ENCODE measurements at regions not wholly inside any gene's neighbourhood (a gene's known extent, or its start where the extent isn't known, plus 50 kb on each side); places are given as distances from the start of the nearest gene placed in this dataset.

DNA sequence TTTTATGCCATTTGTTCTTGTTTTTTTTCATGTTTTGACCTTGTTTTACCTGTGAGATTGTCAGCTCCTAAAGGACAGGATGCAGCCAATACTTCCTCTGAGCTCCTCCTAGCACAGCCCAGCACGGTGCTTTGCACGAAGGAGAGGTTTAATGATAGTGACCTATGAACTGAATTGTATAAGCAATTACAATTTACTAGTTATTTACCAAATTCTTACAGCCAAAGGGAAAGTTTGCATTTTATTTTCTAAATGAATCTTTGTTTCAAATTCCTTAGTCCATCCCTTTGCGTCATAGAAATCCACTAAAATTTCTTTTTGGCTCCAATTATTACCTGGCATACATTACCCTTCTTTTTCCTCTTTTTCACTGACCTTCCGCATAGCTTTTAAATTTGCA lies 326.1 kb downstream of the TDRD15 start:
- ChIA-PET CTCF (interaction anchor here (0.7 kb wide), 1 partner anchor 69 kb away, joined by 3 read pairs; no protein-coding TSS in a partner anchor), POLR2A (ENCODE audit: low non-redundant PET) (no interaction called here)
- no peak overlapping the region for H3K27ac ChIP-seq
- TF ChIP-seq, protein P1, sequence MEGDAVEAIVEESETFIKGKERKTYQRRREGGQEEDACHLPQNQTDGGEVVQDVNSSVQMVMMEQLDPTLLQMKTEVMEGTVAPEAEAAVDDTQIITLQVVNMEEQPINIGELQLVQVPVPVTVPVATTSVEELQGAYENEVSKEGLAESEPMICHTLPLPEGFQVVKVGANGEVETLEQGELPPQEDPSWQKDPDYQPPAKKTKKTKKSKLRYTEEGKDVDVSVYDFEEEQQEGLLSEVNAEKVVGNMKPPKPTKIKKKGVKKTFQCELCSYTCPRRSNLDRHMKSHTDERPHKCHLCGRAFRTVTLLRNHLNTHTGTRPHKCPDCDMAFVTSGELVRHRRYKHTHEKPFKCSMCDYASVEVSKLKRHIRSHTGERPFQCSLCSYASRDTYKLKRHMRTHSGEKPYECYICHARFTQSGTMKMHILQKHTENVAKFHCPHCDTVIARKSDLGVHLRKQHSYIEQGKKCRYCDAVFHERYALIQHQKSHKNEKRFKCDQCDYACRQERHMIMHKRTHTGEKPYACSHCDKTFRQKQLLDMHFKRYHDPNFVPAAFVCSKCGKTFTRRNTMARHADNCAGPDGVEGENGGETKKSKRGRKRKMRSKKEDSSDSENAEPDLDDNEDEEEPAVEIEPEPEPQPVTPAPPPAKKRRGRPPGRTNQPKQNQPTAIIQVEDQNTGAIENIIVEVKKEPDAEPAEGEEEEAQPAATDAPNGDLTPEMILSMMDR (conservative IDR thresholded peaks at IDR 0.05; ENCODE audit: low read depth), result no peak
- DNase-seq (ENCODE audit: low spot score), result no peak

DNA sequence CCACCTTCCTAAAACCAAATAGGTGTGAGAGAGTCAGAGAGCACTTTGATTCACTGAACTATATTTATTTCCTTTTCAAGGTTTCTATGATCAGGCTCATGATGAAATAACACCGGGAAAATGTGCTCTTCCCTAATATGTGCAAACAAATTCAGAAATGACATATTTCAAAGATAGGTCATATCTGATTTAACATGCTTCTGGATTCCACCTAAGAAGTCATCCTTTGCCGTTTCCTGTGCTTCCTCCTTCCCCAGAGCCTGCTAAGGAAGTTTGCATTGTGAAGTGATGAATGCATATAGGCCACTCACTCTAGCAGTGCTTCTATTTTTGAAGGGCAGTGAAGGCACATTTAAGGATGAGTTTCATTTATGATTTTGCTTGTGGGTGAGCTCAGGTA lies 327.6 kb downstream of the TDRD15 start:
- TF ChIP-seq, protein P1 (conservative IDR thresholded peaks at IDR 0.05; ENCODE audit: low read depth), result no peak
- no peak overlapping the region for H3K27ac ChIP-seq
- POLR2A ChIA-PET (ENCODE audit: low non-redundant PET), result no interaction called here
- DNase-seq (ENCODE audit: low spot score), result no peak
- CTCF ChIA-PET, result no interaction called here

DNA sequence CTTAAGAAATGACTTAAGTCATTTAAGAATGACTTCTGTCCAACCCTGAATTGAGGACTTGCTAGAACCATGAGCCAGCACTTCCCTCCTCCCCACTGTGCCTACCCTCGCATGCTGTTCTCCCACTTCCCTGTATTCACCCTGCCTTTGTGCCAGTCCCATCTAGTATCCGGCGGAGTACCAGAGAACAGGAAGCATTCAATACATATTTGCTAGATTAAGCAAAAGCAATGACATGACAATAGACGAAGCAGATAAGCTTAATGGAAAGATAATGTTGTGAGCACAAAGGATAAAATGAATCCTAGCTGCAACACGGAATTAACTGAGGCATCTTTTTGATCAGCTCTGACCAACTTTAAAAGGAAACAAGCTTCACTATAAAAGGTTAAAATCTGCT lies 328.5 kb downstream of the TDRD15 start:
- CTCF ChIA-PET, result no interaction called here
- no peak for DNase-seq (ENCODE audit: low spot score)
- POLR2A ChIA-PET (ENCODE audit: low non-redundant PET), result no interaction called here
- TF ChIP-seq, protein P1 (conservative IDR thresholded peaks at IDR 0.05; ENCODE audit: low read depth), result no peak
- H3K27ac ChIP-seq, result no peak overlapping the region

DNA sequence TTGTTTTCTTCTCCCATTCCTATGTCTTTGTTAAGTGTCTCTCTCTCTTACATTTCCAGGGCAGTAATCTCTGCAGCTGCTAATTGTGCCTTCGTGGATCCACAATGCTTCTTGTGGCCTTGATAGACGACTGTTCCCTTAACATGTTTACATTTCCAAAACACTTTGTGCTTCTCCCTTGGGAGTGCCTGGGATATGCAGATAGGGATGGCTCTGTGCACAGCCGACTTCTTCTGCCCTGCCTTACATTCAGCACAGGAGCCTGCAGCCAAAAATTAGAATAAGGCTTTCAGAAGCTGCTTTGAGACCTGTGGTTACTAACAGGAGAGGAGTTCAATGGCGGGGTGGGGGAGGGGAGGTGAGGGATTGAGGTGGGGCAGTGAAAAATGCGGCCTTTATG lies 328.9 kb downstream of the TDRD15 start:
- TF ChIP-seq, protein P1 (conservative IDR thresholded peaks at IDR 0.05; ENCODE audit: low read depth), result no peak
- ChIA-PET POLR2A (ENCODE audit: low non-redundant PET) (no interaction called here), CTCF (no interaction called here)
- no peak for DNase-seq (ENCODE audit: low spot score)
- no peak overlapping the region for H3K27ac ChIP-seq

DNA sequence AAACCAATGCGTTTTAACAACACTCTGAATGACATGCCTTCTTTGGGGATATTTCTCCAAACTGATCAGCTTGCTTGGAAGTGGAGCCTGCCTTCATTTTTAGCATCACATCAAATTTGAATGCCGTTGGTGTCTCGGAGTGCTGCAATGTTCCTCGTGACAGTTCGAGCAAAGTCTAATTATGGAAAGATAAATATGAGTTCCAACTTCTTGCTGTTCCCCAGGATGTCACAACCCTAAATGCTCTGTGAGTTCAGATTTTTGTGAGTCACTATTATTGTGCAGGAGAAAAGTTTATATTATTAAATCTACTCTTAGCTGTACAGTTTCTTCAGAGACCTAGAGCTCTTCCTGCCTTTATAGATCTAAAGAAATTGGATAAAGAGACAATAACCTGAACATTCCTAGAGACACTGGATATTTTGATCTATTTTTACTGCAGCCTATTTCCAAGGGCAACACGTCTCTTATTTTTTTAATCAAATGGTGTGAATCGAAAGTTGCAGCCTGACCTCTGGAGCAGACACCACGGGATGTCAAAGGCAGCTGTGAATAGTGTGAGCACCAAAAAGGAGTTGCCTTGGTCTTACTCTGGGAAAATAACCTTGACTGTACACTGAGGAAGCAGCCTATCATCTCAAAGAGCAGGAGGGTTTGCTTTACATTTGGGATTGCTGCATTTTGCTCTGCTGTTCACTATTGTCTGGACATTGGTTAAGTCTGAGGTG lies 330.1 kb downstream of the TDRD15 start:
- POLR2A ChIA-PET (ENCODE audit: low non-redundant PET), result no interaction called here
- TF ChIP-seq, protein P1 (conservative IDR thresholded peaks at IDR 0.05; ENCODE audit: low read depth), result no peak
- no peak for DNase-seq (ENCODE audit: low spot score)
- H3K27ac ChIP-seq, result no peak overlapping the region
- CTCF ChIA-PET, result no interaction called here

DNA sequence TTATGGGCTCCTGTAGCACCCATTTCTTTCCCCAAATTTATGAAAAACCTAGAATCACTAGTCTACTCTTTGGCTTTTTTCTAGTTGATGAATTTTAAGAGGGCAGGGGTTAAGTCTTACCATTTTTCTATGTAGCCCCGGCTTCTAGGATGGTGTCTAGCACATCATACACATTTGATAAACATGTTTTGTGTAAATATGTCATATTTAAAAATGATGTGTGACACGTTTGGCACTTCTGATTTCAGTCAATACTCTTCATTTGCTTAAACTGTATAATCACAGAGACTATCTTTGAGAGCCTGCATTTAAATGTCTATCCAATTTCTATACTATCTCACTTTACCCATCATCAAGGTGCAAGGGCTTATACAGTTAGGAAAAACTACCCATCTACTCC lies 331.1 kb downstream of the TDRD15 start:
- POLR2A ChIA-PET (ENCODE audit: low non-redundant PET), result no interaction called here
- no peak overlapping the region for H3K27ac ChIP-seq
- CTCF ChIA-PET, result no interaction called here
- no peak for DNase-seq (ENCODE audit: low spot score)
- TF ChIP-seq, protein P1 (conservative IDR thresholded peaks at IDR 0.05; ENCODE audit: low read depth), result no peak
